K562 (cell line): ENCODE measurements at regions not wholly inside any gene's neighbourhood (a gene's known extent, or its start where the extent isn't known, plus 50 kb on each side); places are given as distances from the start of the nearest gene placed in this dataset.
A peak's percentile ranks its signal among the peaks of the same experiment; 100 is the strongest.

Experiments used
- ATAC-seq: fragments of 200-7000 bp; cut with Tn5 transposase; 3 replicates; pipeline ENCODE4 v1.9.1; 2020; ENCODE audit warnings: moderate library complexity
- BruUV-seq: library from RNA; stranded (reverse); fragments of 400-500 nt; replicated peaks from 2 replicates; lab custom pipeline; 2021; lab: Mats Ljungman, UMichigan
- CTCF ChIA-PET: fragments of 300-600 bp; formaldehyde crosslinking; extraction: SDS; loops from one replicate; lab custom pipeline; 2021; ENCODE audit warnings: low intra/inter-chr PET ratio; lab: Yijun Ruan, JAX
- POLR2A ChIA-PET: fragments of 300-600, 350-650 bp; sonication (Branson Sonifier 250); formaldehyde crosslinking; extraction: SDS; loops from one replicate; lab custom pipeline; 2021; ENCODE audit warnings: antibody characterized with exemption, inconsistent platforms; lab: Yijun Ruan, JAX
- DNase-seq, 4 experiments: peaks; one replicate each; pipeline versions ENCODE4 v3.0.0 to v3.0.0-alpha.2; 2011 to 2018; ENCODE audit warnings: low spot score in 3 of 4, mixed read lengths in 3 of 4; ENCODE audit errors: extremely low read depth in 1 of 4
- FAIRE-seq: peaks from 2 replicates; lab custom pipeline; 2011; peaks lifted over from hg19 to GRCh38; lab: Jason Lieb, UNC
- H2AFZ ChIP-seq: 2 replicates; pipeline ENCODE4 v1.6.0; 2011; ENCODE audit warnings: low read depth, low read length, control low read depth, inconsistent platforms
- H3K27ac ChIP-seq: fragments of 200-600 bp; 3 replicates; pipeline ENCODE4 v1.8.0; 2011; ENCODE audit warnings: low read depth, mild to moderate bottlenecking, control low read depth, inconsistent platforms, low read length, moderate library complexity, mixed read lengths; ENCODE audit errors: extremely low read depth
- H3K27me3 ChIP-seq, 2 experiments: fragments of 300-600 bp in 1 of 2; 2 replicates in 1 of 2; 3 replicates in 1 of 2; pipeline versions ENCODE4 v1.6.0 to v1.8.0; 2011; ENCODE audit warnings: inconsistent platforms in 2 of 2, low read length in 2 of 2, mild to moderate bottlenecking in 1 of 2, mixed read lengths in 1 of 2, moderate library complexity in 1 of 2; ENCODE audit not compliant: control insufficient read depth in 2 of 2, insufficient read depth in 2 of 2
- H3K36me3 ChIP-seq: fragments of 300-600 bp; 3 replicates; pipeline ENCODE4 v1.8.0; 2011; ENCODE audit warnings: mild to moderate bottlenecking, low read length, inconsistent platforms; ENCODE audit not compliant: control insufficient read depth, insufficient read depth
- H3K4me1 ChIP-seq, 2 experiments: fragments of 200-600 bp in 1 of 2; replicated peaks in 1 of 2; 2 replicates in 1 of 2; 3 replicates in 1 of 2; pipeline versions ENCODE4 v1.5.1 to v1.8.0; 2011; ENCODE audit warnings: inconsistent platforms in 2 of 2, low read length in 2 of 2, mild to moderate bottlenecking in 1 of 2, mixed read lengths in 1 of 2, moderate library complexity in 1 of 2; ENCODE audit not compliant: control insufficient read depth in 2 of 2, insufficient read depth in 2 of 2
- H3K4me2 ChIP-seq: 2 replicates; pipeline ENCODE4 v1.6.1; 2011; ENCODE audit warnings: low read length, control low read depth, inconsistent platforms, mixed read lengths; ENCODE audit not compliant: insufficient read depth
- H3K4me3 ChIP-seq: fragments of 200-600 bp; sonication (generic), shearing (Covaris generic); 2 replicates; pipeline ENCODE4 v1.5.1; 2016; ENCODE audit warnings: control low read depth, inconsistent platforms
- H3K79me2 ChIP-seq: fragments of 200-600 bp; 3 replicates; pipeline ENCODE4 v1.8.0; 2011; ENCODE audit warnings: low read length, inconsistent platforms; ENCODE audit not compliant: control insufficient read depth, insufficient read depth
- H3K9ac ChIP-seq, 2 experiments: 2 replicates each; pipeline versions ENCODE4 v1.6.0 to v1.6.1; 2011; ENCODE audit warnings: low read depth in 2 of 2, low read length in 2 of 2, control low read depth in 1 of 2, inconsistent platforms in 1 of 2, mild to moderate bottlenecking in 1 of 2, mixed read lengths in 1 of 2; ENCODE audit not compliant: insufficient read depth in 1 of 2
- H3K9me1 ChIP-seq: one replicate; pipeline ENCODE4 v1.6.0; 2011; ENCODE audit warnings: inconsistent platforms, mild to moderate bottlenecking, low read length, moderate library complexity; ENCODE audit not compliant: control insufficient read depth, insufficient read depth
- H3K9me3 ChIP-seq: replicated peaks from 2 replicates; pipeline ENCODE4 v1.5.1; 2011; ENCODE audit warnings: low read depth, low read length, inconsistent platforms; ENCODE audit not compliant: control insufficient read depth, insufficient read depth
- H4K20me1 ChIP-seq: replicated peaks from 2 replicates; pipeline ENCODE4 v1.6.1; 2011; ENCODE audit warnings: low read length, inconsistent platforms, mixed read lengths; ENCODE audit not compliant: control insufficient read depth, insufficient read depth
- ARID2 ChIP-seq: fragments of 450-650 bp; IDR thresholded peaks from 2 replicates; pipeline ENCODE4 v1.6.1; 2017; ENCODE audit warnings: antibody characterized with exemption, mild to moderate bottlenecking
- CBX5 ChIP-seq: IDR thresholded peaks from 2 replicates; pipeline ENCODE4 v1.6.1; 2014; ENCODE audit warnings: low read depth, borderline replicate concordance
- EWSR1 ChIP-seq: fragments of 450-650 bp; IDR thresholded peaks from 2 replicates; pipeline ENCODE4 v1.6.1; 2018; ENCODE audit warnings: borderline replicate concordance, mild to moderate bottlenecking, low read depth, moderate library complexity; ENCODE audit not compliant: partially characterized antibody
- GABPB1 ChIP-seq: sonication (generic); formaldehyde crosslinking; IDR thresholded peaks from 2 replicates; pipeline ENCODE4 v1.8.0; 2022; ENCODE audit warnings: mild to moderate bottlenecking, missing genetic modification reagents
- MAFG ChIP-seq: fragments of 450-650 bp; conservative IDR thresholded peaks from 2 replicates; pipeline ENCODE4 v1.6.1; 2016; ENCODE audit warnings: missing genetic modification characterization, missing compliant biosample characterization
- PCBP2 ChIP-seq: fragments of 200-400 bp; formaldehyde crosslinking; IDR thresholded peaks from 2 replicates; pipeline ENCODE4 v1.6.1; 2018; ENCODE audit warnings: low read length, low read depth, mild to moderate bottlenecking, moderate library complexity; ENCODE audit not compliant: poor library complexity, severe bottlenecking
- PRMT5 ChIP-seq: sonication (generic); formaldehyde crosslinking; IDR thresholded peaks from 2 replicates; pipeline ENCODE4 v1.5.0; 2020; ENCODE audit warnings: missing genetic modification reagents
- RBFOX2 ChIP-seq: fragments of 200-400 bp; formaldehyde crosslinking; IDR thresholded peaks from 2 replicates; pipeline ENCODE4 v1.6.1; 2017; ENCODE audit warnings: low read depth, mild to moderate bottlenecking, low read length, moderate library complexity
- XRCC4 ChIP-seq: IDR thresholded peaks from one replicate; pipeline ENCODE4 v1.6.1; 2011; ENCODE audit not compliant: insufficient read depth, insufficient read length; ENCODE audit errors: extremely low read depth
- ZBTB12 ChIP-seq: fragments of 250-450 bp; sonication (Bioruptor Pico); IDR thresholded peaks from 2 replicates; pipeline ENCODE4 v1.4.0; 2020
- ZNF174 ChIP-seq: fragments of 250-450 bp; sonication (Bioruptor Pico); IDR thresholded peaks from 2 replicates; pipeline ENCODE4 v1.4.0; 2020; ENCODE audit warnings: mild to moderate bottlenecking
- ZNF197 ChIP-seq: fragments of 200-800 bp; sonication (Bioruptor generic); IDR thresholded peaks from 2 replicates; pipeline ENCODE4 v1.6.1; 2016; ENCODE audit warnings: low read depth, missing genetic modification characterization, missing compliant biosample characterization
- ZNF398 ChIP-seq: fragments of 250-450 bp; sonication (Bioruptor Pico); IDR thresholded peaks from 2 replicates; pipeline ENCODE4 v1.8.0; 2021; ENCODE audit warnings: moderate library complexity, mild to moderate bottlenecking, inconsistent platforms
- WGBS: fragments of 100-300 bp; shearing (Covaris generic); methylation state at CpG from one replicate; pipeline ENCODE4 v1.1.6; 2016; ENCODE audit warnings: low coverage, mixed read lengths; ENCODE audit not compliant: insufficient coverage; ENCODE audit errors: missing lambda C conversion rate; 5-methylcytosine and 5-hydroxymethylcytosine counted together
- in situ Hi-C: fragments of 300-500 bp; cut with MboI; formaldehyde crosslinking; loops from 4 replicates; pipeline ENCODE4 v1.15.0; 2018; ENCODE audit warnings: inconsistent platforms, mixed read lengths
- intact Hi-C: fragments of 100-400 bp; cut with micrococcal nuclease; formaldehyde crosslinking; loops from 2 replicates; pipeline ENCODE4 v1.14.2; 2022

- no peaks in the 10 kb centered on the region for H3K79me2 ChIP-seq
- no peaks in the 10 kb centered on the region for H4K20me1 ChIP-seq
- H3K27ac ChIP-seq, result no peak overlapping the region
- no peak for ATAC-seq
- H3K36me3 ChIP-seq, result no peaks in the 10 kb centered on the region
- no peak for TF ChIP-seq ZNF197 (CRISPR knock-in tag)
- TF ChIP-seq PRMT5 (CRISPR knock-in tag), result no peak
- no peak for TF ChIP-seq EWSR1
- no peak for TF ChIP-seq ARID2
- no peak for TF ChIP-seq ZNF174 (CRISPR knock-in tag)
- in situ Hi-C loops, result no loop called here
- H3K4me3 ChIP-seq, result no peak overlapping the region
- WGBS, result 0% methylated on average over 4 of the region's 4 CpGs
- H2AFZ ChIP-seq, result no peak overlapping the region
- no peak for FAIRE-seq
- no peaks in the 10 kb centered on the region for H3K9me1 ChIP-seq
- H3K9ac ChIP-seq, result no peak overlapping the region
- ChIA-PET POLR2A (interaction anchor here (0.7 to 1.5 kb wide), 3 partner anchors 9 to 57 kb away, joined by 3 to 4 read pairs (median 3); no protein-coding TSS in a partner anchor), CTCF (no interaction called here)
- no peaks in the 10 kb centered on the region; a peak in 2 of 5 replicates for H3K27me3 ChIP-seq
- no TSS peak for BruUV-seq
- no peaks in the 10 kb centered on the region for H3K4me1 ChIP-seq
- H3K9me3 ChIP-seq, result no peaks in the 10 kb centered on the region
- intact Hi-C loops, result no loop called here
- no peak for DNase-seq
- no peak overlapping the region for H3K4me2 ChIP-seq
Observed at GRCh38 chr5:90311401-90311800, 98.2 kb downstream of the CETN3 start.

GRCh38 chr5:90308787-90309585 lies 100.6 kb downstream of the CETN3 start:
- ATAC-seq (no peak), FAIRE-seq (no peak), DNase-seq (no peak)
- no TSS peak for BruUV-seq
- in situ Hi-C loops (no loop called here), intact Hi-C loops (no loop called here)
- H3K27ac ChIP-seq, result no peak overlapping the region
- H3K36me3 ChIP-seq, result no peaks in the 10 kb centered on the region
- no peaks in the 10 kb centered on the region for H3K9me1 ChIP-seq
- ChIA-PET POLR2A (no interaction called here), CTCF (no interaction called here)
- H4K20me1 ChIP-seq, result no peaks in the 10 kb centered on the region
- H3K79me2 ChIP-seq, result no peaks in the 10 kb centered on the region
- no peak overlapping the region for H3K4me2 ChIP-seq
- H2AFZ ChIP-seq, result no peak overlapping the region
- H3K27me3 ChIP-seq, result no peaks in the 10 kb centered on the region; a peak in 1 of 5 replicates
- no peaks in the 10 kb centered on the region for H3K4me1 ChIP-seq
- no peak overlapping the region for H3K9ac ChIP-seq
- 0% methylated on average over 4 of the region's 4 CpGs for WGBS
- H3K9me3 ChIP-seq, result no peaks in the 10 kb centered on the region
- no peak overlapping the region for H3K4me3 ChIP-seq
- TF ChIP-seq RBFOX2 (no peak), GABPB1 (CRISPR knock-in tag) (no peak), MAFG (tag) (peak; percentile 56; the same call in 1 of the 2 replicates), ZNF398 (CRISPR knock-in tag) (no peak), PCBP2 (no peak), XRCC4 (no peak), CBX5 (no peak), ZBTB12 (CRISPR knock-in tag) (no peak)
